ENCODE measurements at regions not wholly inside any gene's neighbourhood (a gene's known extent, or its start where the extent isn't known, plus 50 kb on each side); places are given as distances from the start of the nearest gene placed in this dataset.

DNA sequence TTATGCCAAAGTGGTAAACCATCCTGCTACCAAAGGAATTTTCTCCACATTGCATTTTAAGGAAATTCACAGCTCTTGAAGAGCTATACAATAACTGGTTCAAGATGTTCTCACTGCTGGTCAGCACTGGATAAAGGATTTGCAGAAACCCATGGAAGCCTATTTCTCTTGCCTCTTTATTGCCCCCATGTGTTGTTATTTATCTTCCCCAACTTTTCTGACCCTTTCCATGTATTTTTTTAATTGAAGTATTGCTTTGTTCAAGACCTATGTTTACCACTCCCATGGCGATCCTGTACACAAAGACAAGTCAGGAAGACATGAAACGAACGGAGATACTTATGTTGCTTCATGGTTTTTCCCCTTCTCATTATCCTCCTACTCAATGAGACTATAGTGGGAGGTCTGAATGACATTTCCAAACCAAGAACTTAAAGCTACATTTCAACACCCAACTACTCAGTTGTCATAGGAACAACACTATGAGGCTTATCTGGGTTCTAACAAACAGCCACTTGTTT lies 566.4 kb upstream of the DIPK2B start:
- DNase-seq = no peak

DNA sequence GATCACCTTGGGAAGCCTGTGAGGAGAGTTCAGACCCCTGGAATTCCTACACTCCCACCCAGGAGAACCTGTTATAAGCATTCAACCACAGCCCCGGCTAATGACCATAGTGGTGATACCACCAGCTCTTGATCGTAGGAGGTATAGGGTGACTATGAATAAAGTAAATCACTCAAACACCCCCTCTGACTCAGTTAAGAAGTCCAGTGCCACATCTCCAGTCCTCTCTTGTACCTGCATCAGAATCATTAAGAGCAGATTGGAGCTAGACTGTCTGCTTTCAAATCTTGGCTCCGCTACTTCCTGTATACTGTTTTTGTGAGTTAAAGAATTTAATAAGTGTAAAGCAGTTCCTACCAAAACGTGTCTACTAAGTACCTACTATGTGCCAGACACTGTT lies 565.1 kb upstream of the DIPK2B start:
- DNase-seq = no peak

DNA sequence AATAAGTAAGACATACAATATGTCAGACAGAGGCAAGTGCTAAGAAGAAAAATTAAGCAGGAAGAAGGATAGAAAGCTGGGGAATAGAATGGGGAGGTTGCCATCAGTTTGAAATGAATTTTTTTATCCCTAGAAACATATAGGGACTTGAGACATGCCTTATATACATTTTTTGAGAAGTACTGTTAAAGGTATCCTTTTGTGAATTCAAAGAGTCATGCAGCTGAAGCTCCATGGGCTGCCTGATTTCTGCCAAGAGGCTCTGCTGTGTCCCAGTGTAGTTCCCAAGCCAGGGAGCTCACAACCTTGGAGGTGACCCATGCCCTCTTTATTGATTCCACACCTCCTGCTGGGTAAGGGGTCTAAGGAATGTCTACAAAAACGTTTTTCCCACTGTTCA lies 564.6 kb upstream of the DIPK2B start:
- no peak for DNase-seq

DNA sequence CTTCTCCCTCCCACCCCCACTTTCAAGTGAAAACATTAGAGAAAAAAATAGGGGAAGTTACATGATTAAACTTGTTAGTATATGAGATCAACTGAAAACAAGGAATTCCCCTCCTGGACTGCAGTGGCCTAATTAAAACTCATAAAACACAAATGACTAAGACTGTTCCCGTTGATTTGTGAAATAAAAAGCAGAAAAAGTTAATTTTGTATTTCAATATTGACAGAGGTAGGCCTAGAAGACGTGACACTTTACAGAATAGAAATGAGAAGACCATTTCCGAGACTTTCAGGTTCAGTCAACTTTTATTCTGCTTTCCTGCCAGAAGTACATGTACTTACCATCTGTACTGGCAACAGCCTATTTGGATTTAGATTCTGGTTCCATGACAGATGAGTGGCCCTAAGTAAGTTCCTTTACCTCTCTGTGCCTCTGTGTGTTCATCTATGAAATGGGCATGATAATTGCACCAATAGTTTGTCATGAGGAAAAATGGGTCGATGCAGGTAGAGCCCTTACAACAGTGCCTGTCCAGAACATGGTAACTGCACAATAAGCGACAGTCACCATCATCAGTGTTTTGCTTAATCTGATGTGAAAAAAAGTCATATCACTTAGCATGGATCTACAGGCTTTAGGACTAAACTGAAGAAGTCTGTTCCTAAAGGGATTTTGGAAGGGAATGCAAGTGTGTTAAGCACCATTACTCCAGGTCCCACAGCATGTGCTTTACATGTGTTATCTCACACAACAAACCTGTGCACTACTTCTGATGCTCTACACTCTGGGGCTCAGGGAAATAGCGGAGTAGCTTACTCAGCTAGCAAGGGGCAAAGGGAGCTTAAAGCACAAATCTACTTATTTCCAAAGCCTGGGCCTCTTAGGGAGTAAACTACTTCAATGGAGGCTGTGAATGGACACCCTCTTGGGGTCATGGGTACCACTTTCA lies 562.3 kb upstream of the DIPK2B start:
- DNase-seq = no peak

DNA sequence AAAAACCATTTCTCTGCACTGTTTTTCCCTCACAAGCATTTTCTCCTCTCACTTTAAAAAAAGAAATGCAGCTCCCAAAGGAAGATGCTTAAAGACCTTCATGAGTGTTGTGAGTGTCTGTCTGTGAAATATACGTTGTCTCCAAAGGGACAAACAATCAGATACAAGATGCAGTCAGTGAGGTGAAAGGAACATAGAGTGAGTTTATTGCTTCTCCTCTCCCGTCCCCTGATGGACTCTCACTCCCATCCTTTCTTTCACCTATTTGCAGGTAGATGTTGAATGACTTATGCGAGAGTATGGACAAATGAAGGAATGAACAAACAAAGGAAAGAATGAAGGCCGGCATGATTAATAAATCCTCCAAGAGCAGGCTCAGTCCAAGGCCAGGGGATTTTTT lies 561.2 kb upstream of the DIPK2B start:
- no peak for DNase-seq

DNA sequence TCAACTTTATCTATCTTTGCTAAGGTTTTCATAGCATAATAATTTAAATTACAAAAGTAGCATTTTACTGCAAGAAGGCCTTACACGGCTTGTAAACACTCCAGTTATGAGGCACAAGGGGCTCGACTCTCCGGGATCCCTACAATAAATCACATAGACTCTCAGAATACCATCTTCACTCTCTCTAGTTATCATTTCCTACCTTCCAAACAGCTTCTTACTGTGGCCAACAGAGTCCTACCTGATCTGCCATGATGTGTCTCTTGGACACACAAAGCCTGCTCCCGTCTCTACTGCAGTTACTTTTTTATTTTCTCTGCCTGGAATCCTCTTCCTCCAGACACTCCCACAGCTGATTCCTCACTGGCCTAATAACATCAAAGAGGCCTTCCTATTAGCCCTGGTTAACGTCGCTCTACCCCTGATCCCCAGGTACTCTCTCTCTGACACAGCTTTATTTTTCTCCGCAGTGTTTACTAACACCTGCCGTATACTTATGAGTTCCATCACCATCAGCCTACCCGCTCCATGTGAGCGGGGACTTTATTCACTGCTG lies 559.6 kb upstream of the DIPK2B start:
- no peak for DNase-seq

DNA sequence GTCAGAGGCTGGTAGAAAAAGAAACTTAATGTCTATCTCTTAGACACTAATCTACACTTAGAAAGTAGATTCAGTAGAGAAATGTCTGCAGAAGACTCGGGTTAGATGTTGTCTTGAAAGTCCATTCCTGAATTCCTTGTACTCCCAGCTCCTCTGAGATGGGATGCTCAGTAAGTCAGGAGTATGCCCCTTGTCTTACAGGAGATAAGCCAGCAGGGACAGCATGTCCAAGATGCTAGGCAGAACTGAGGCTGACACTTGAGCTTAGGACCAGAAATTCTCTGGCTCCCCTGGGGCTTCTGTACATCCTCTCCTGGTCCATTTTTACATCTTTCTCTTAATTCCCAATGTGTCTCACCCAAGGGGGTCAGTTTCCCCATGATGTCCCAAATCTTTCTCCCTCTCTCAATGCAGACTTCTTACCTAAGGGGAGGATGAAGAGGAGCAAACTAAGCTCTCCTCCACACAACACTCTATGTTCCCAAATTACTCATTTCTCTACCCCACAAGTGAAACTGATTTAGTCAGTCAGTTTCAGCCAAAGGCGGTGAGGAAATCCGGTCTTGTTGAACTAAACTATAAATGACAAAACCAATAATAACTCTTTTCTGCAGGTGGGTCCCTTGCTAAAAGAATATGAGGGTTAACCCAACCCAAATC lies 558.2 kb upstream of the DIPK2B start:
- DNase-seq = peak; percentile 40

DNA sequence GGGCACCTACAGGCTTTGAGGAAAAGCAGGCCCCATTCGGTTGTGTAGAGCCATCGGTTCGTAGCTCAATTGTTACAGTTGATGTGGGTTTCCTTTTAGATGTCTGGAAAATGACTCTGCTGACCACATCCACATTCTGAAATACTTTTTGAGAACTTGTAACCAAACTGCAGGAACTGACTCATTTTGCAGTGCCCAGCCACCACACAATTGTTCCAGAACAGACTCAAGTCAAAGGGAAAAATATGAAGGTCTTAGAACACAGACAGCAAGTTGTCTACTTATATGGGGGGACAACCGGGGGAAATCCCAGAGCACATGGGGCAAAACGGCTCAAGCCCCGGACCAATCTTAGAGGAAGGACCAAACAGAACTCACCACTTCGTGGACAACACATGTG lies 557.6 kb upstream of the DIPK2B start:
- DNase-seq = peak; percentile 45

DNA sequence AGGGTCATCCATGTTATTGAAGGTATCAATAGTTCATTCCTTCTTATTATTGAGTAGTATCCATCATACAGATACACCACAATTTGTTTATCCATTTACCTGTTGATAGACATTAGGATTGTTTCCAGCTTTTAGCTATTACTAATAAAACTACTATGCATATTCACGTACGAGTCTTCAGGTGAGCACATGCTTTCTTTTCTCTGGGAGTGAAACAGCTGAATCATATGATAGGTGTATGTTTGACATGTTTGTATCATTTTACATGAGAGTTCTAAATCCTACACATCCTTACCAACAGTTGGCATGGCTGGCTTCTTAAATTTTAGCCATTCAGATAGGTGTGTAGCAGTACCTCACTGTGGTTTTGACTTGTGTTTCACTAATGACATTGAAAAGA lies 556.6 kb upstream of the DIPK2B start:
- DNase-seq = no peak

DNA sequence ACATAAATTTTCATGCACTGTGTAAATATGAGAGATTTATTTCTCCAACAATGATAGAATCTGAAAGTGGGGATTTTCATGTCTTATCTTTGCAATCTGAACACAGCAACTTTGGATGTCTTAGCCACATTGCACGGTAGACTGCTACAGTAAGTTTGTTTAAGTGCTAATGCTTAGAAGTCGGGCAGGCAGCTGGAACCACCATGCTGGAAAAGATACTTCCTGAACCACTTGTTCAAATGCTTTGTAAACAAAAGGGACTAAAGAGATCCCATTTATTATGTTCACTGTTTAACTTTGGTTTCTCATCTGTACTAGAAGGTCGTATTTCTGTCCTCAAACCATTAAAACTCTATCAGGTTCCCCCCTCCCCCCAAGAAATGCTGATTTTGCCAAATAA lies 555.9 kb upstream of the DIPK2B start:
- DNase-seq = no peak

DNA sequence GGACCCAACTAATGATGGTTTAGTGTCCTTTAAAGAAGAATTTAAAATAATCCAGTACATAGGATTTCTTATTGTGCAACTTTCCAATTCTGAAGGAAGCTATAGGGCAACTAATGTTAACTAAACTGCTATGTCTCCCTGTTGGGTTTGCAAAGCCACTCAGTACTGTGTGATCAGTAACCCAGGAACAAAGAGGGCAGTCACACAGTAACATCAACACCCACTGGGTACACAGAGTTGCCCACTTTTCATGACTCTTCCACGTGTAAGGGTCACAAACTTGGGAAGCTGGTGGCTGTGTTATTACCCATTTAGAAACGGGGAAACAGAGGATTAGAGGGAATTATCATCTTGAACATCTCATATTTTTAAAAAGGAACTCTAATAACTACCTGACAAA lies 555.0 kb upstream of the DIPK2B start:
- DNase-seq = no peak

DNA sequence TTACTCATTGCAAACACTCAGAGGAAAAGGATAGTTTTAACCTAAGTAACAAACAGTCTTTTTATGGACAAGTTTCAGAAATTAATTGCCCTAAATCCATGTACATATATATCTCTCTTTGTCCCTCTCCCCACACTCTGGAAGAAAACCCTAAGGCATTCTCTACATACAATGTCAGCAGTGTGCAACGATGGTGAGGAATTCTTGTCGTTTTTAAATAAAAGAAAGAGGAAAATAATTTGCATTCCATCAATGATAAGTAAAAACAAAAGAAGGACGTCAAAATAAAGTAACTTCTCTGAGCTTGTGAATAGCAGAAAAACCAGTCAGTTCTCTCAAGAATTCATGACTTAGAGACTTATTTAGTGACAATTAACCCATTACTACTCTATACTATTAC lies 550.5 kb upstream of the DIPK2B start:
- DNase-seq = no peak

DNA sequence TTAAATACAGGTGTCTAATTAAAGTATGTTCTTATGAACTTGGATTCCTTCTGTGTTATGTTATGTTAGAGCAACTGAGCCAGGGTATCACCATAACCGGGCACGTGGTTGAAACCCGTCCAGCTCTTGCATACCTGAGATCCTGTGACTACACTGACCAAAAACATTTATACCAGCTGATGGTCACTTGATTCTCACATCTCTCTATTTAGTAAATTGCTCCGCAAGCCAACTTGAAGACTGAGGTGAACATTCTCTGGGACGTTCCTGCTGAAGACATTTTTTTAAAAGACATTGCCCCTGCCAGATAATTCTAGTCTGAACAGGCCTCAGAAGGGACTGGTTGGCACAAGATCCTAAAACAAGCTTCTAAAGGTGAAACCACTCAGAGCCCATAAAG lies 550.0 kb upstream of the DIPK2B start:
- DNase-seq = no peak

DNA sequence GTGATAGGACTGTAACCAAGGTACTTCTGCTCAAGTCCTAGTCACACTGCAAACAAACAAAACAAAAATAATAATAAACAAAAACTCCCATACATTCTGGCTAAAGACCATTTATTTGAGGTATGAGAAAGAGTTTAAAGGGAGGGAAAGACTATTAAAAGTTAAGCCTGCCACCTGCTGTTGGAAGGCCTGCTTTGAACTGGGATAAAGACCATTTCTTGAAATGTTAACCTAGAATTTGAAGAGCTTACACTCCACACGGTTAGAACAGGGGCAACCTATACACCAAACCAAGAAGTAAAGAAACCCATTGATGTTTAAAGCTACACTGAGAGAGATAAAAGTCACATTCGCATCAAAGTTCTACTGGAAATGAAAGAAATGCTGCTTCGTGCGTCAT lies 548.7 kb upstream of the DIPK2B start:
- no peak for DNase-seq

DNA sequence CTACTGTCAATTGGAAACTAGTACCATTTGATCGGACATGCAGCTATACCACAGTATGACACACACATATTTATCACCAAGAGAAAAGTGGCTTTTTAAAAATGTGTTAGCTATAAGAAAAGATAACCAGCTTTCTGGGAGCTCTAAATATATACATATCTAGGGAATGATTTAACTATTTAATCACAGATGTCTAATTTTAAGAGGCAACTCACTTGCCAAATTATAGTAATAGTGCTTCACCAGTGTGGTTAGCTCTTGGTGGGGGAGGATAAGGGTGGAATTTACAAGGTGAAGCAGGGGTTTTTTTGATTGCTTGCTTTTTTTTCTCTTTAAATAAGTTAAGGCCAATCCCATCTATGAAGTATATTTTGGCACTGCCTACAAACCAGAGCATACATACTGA lies 547.7 kb upstream of the DIPK2B start:
- no peak for DNase-seq

DNA sequence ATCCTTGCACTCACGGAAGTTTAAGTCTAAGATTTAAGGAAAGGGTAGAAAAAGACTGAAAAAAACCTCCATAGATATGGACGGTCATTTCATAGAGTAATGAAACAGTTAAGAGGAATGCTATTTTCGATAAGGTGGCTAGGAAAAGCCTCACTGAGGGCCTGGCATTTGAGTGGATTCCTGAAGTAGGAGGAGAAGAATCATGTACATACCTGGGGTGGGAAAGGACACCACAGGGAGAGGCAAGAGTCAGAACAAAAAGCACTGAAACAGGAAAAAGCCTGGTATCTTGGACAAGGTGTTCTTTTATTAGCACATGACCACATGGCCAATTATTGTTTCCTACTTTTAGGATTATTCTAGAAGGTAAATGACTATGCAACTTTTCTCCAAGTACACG lies 547.2 kb upstream of the DIPK2B start:
- no peak for DNase-seq

DNA sequence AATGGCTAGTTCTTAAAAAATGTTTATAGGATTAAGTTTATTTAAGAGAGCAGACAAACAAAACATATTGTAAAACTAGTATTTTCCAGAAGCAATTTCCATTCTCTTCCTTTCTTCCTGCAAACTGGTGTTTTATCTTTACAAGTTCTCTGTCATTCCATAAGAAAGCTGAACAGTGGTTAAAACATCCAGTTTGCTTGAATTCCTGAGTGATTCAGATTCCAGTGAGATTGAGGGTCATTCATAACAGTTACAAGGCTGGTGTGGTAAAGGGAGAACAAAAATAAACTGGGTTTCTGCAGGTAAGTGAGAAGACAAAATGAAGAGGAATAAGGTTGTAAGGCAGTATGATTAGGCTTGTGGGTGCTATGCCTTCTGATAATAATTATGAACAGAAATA lies 544.8 kb upstream of the DIPK2B start:
- DNase-seq = no peak

DNA sequence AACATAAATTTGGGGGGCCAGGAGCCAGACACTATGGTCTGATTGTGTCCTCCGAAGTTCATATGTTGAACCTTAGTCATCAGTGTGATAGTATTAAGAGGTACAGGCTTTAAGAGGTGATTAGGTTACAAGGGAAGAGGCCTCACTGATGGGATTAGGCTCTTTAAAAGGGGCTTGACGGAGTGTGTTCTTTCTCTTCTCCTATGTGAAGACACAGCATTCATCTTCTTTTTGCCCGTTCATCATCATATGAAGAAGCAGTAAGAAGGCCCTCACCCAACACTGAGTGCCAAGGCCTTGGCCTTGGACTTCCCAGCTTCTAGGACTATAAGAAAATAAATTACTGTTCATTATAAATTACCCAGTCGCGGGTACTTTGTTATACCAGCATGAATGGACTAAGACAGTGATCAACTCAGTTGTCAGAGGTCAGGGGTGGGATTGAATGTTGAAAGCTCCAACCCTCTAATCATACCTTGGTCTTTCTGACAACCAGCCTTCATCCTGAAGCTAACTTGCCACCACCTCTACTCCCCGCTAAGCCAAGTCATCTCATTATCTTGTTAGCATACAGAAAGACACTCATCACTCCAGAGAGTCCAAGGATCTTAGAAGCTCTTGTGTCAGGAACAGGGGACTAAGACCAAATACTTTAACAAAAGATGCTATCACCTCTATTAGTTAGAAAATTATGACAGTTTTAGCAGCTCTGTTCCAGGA lies 543.4 kb upstream of the DIPK2B start:
- no peak for DNase-seq

DNA sequence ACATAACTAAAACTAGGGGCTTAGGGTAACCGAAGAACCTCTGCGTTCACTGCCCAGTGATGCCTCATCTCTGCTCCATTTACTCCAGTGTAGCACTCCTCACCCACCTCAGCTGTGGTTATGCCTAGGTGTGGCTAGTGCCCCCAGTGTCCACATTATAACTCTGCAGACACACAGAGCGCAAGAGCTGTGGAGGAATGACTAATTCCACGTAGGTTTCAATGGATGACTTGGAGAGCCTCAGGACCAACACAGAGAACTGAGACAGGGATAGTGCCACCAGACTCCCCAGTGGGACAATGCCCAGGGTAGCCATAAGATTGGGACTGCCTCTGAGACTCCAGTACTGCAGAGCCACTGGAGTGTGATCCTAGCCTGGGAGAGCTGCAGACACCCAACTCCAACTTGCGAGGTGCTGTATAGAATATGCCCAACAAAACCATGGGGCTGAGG lies 542.4 kb upstream of the DIPK2B start:
- DNase-seq = no peak

DNA sequence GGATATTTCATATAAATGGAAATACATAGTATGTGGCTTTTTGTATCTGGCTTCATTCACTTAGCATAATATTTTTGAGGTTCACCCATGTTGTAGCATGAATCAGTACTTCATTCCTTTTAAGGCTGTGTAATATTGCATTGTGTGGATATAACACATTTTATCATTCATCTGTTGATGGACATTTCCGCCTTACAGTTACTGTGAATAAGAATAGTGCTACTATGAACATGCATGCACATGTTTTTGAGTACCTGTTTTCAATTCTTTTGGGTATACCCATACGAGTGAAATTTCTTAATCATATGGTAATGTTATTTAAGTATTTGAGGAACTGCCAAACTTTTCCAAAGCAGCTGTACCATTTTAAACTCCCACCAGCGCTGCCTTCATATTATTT lies 539.6 kb upstream of the DIPK2B start:
- DNase-seq = no peak

DNA sequence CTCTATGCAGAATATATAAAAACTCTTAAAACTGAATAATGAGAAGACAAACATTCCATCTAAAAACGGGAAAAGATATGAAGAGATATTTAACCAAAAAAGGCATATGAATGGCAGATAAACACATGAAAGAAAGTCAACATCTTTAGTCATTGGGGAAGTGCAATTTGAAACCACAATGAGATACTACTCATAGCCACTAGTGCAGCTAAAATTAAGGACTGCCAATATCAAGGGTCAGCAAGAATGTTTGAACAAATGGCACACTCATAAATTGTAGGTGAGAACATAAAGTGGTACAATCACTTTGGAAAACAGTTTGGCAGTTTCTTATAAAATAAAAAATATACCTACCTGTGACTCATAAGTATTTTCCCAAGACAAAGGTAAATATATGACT lies 534.9 kb upstream of the DIPK2B start:
- DNase-seq = no peak

DNA sequence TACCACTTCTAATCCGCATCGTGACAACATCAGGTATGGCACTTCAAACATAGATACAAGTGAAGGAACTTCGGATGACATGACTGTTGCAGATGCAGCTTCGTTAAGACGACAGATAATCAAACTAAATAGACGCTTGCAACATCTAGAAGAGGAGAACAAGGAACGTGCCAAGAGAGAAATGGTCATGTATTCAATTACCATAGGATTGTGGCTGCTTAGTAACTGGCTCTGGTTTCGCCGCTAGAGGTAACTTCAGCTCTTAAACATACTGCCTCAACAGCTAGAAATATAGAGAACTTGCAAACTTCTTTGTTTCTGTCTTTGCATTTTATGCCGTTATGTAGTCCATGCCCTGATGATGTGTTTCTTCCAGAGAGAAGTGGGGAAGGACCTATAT lies 530.8 kb upstream of the DIPK2B start:
- DNase-seq = no peak

DNA sequence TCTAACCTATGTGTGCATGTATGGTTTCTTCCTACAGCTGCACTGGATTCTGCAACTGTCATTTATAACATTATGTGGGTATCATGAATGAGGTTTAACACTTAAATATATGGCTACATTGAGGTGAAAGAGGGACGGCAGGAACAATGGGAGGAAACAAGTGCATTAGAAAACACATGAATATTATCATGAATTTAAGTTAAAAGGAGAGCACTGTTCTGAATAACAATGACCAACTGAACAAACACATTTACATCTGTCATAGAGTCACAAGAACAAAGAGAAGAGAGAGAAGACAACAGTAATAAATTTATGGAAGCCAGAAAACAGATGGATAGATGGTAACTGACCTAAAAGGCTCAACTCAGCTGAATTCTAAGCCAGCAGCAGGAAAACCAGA lies 527.1 kb upstream of the DIPK2B start:
- no peak for DNase-seq

Data from CD4-positive, alpha-beta T cell treated with Interleukin-17A for 4 hours (primary cell).